Right renal pelvis (tissue), 4 donors: ENCODE measurements at regions not wholly inside any gene's neighbourhood (a gene's known extent, or its start where the extent isn't known, plus 50 kb on each side); places are given as distances from the start of the nearest gene placed in this dataset.

ENCODE experiments used
- DNase-seq, 4 donors: peaks; one replicate each; pipeline ENCODE4 v3.0.0-alpha.2; 2013; ENCODE audit warnings: low read depth in 4 of 4, low spot score in 3 of 4, missing footprints in 1 of 4

DNA sequence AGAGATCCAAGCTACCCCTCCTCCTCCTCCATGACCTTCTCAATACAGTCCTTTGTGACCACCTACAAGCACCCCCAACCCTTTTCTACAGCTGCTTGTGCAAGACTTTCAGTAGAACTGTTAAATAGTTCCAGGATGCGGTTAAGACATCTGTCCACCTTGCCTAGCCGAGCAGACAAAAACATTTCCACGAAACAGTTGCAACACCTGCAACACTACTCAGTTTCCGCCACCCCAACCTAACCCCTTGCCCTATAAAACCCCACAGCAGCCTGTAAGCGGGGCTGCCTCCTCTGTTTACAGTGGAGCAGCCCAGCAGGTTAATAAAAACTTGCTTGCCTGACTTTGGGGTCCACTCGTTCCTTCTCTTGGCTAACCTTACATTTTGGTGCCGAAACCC, 1803.5 kb upstream of the CDH6 start:
- DNase-seq: no peak

GRCh38 chr5:29387384-29387783, 1806.1 kb upstream of the CDH6 start:
- no peak for DNase-seq

- DNase-seq: no peak
Observed at GRCh38 chr5:29382780-29383179, 1810.7 kb upstream of the CDH6 start.

GRCh38 chr5:29380029-29380428, 1813.5 kb upstream of the CDH6 start:
- DNase-seq: no peak

DNA sequence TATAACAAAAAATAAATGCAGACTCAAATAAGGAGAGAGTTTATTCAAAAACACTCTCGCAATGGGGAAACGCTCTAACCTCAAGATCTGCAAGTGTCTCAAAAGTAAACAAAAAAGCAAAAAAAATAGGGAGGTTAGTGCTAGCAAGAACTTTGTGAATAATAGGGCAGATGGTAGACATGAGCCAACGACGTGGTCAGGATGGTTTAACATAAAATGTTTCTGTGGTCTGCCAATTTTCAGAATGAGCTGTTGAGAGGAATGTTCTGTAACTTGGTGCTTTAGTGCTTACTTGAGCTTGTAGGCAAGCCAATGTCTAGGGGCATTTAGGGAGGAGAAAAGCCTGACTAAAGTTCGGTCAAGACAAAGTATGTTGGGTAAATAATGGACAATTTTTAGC, 1813.9 kb upstream of the CDH6 start:
- DNase-seq: no peak

GRCh38 chr5:29378104-29378503, 1815.4 kb upstream of the CDH6 start:
- no peak for DNase-seq

DNA sequence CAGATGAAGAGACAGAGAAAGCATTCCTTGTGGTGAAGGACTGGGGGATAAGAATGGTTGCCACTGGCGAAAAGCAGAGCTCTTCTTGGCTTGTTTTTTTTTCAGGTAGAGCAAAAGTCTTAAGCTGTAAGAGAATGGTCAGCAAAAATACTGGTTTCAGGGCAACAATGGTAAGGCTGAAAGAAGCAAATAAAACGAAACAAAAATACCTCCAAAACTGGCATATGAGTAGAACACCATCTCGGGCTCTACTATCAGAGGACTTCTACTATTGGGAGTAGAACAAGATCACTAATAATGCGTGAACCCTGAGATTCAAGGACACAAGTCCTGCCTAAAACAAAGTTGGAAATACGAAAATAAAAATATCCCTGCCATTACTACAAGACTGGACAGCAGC, 1823.2 kb upstream of the CDH6 start:
- no peak for DNase-seq

DNA sequence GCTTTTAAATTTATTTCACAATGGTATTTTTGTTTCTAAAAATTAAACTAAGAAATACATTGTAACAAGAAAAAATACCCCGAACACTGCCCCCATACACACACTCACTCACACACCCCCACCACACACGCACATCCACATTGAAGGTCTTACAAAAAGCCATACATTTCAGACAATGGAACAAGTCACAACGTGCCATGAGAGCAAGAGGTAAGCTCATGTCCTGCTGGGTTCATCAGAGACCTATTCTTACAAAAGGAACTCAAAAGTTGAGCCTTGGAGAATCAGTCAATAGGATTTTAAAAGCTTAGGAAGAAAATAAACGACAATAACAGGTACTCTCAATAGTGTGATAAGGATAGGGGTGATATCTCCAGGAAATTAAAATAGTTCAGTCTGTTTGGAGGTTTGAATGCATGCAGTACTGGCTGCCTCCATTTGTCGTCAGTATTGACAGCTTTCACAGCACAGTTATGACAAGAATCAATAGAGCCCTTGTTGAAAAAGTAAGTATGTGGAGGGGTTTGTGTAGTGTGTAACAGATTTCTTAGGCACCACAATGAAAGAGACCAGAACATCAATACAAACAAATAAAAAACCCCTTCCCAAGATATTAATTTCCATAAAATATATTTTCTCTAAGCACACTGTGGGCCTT, 1826.2 kb upstream of the CDH6 start:
- DNase-seq: no peak

DNA sequence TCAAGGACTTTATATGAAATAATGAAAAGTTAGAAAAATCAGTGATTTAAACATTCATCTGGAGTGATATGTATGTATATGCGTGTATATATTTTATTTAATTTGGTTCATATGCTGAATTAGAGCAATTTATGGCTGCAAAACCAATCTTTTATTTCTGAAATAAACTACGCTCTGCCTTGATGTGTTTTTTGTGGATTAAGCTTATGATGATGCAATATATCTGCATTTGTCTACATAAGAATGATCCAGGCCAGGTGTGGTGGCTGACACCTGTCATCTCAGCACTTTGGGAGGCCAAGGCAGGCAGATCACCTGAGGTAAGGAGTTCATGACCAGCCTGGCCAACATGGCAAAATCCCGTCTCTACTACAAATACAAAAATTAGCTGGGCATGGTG, 1842.3 kb upstream of the CDH6 start:
- DNase-seq: no peak

DNA sequence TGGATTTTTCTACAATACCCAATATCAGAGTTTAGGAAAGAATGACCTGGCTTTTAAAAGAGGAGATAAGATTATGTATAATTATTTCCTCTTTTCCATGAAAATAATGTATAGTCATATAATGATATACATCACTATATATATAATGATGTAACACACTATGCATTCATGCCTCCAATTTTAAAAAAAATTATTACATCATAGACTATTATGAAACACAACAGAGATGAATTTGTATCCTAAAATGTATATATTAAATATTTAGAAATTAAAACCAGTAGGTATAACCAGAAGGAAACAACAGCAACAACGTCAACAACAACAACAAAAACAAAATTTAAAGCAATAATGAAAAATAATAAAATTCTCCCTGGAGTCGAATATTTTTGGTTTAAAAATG, 1856.5 kb upstream of the CDH6 start:
- DNase-seq: no peak

DNA sequence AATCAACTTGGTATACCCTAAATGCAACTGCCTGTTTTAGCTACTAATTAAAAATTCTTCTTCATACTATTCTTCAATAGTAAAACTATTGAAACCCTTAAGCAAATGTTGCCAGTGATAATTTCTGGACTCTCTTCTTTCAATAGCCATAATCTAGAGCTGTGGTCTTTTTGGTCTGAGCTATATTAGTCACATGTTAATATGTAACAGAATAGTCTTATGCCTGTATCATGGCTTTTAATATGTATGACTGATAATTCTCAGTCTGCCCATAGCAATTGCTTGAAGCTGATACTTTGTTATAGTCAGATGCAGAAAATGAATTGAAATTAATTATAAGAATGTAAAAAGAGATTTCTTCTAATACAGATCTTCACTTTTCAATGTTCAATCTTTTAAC, 1871.9 kb upstream of the CDH6 start:
- no peak for DNase-seq

DNA sequence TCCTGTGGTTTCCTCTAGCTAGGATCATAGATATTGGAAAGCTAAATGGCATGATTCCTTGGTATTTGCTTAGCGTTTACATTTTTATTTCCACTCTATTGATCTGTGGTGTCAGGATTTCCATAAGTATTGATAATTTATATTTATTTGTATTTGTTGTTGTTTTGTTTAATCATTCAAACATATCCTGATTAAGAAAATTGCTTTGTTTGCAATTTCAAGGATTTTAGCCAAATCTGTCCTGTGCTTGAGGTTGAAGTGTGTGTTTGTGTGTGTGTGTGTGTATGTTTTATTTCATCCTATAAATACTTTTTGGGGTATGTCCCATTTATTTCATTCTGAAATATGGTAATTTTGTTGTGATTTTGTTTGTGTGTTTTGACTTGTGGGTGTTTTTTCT, 1884.1 kb upstream of the CDH6 start:
- DNase-seq: no peak

DNA sequence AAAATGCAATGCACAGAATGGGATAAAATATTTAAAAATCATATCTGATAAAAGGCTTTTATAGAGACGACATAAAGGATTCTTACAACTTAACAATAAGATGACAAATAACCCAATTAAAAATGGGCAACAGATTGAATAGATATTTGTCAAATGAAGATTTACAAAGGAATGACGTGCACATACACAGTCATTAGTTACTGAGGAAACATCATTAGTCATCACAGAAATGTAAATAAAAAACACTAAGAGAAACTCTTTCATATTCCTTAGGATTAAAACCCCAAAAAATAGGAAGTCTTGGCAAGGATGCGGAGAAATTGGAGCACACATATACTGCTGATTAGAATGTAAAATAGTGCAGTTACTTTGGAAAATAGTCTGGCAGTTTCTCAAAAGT, 1886.0 kb upstream of the CDH6 start:
- no peak for DNase-seq

DNA sequence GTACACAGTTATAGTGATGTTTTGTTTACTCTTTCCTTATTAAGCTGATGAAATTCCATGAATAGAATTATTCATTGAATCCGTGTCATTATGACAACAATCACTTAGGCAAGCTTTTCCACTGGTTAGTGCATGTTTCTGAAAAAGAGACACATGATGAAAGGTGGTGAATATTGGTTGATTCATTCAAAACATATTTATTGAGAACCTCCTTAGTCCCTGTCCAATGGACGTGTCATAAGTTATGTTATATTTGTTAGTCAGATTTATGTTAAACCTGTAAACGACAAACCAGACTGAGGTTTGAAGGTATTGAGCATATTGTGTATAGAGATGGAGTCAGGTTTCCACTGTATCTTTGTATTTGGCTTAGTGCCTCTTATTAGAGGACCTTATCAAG, 1888.9 kb upstream of the CDH6 start:
- DNase-seq: no peak

DNA sequence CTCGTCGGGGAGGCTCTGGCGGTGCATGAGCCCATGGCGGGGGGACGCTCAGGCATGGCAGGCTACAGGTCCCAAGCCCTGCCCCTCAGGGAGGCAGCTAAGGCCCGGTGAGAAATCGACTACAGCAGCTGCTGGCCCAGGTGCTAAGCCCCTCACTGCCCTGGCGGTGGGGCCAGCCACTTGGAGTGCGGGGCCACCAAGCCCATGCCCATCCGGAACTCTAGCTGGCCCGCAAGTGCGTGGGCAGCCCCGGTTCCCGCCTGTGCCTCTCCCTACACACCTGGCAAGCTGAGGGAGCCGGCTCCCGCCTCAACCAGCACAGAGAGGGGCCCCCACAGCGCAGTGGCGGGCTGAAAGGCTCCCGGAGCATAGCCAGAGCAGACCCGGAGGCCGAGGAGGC, 1896.9 kb upstream of the CDH6 start:
- no peak for DNase-seq

DNA sequence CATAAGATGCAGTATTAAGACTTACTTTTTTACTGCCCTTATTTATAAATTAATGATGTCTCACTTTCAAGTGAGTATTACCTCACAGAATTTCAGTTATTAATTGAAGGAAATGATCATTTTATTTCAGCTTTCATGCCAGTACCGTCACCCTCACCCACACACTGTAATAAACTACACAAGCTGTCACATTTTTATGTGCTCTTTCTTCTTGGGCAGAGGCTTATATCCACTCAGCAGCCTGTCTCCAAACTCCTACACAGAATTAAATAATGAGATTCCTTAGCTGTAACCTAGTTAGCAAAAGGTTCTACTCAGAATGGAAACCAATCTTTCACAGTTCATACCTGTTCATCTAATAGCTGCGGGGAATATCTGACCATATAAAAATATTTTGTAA, 1915.8 kb upstream of the CDH6 start:
- no peak for DNase-seq

DNA sequence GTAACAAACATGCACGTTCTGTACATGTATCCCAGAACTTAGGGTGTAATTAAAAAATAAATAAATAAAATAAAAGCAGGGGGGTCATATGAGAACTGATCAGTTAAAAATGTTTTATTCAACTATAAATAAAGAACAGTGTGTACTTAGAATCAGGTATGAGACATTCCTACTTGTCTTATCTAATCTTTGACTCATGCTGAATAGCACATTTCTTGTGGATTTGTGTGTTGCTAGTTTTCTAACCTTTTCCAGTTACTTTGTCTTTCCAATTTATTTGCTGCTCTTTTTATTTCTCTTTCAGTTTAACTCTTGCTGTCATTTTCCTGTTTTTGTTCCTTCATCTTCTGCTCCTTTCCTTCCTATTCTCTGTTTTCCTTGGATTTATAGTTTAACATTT, 1917.1 kb upstream of the CDH6 start:
- no peak for DNase-seq

GRCh38 chr5:29263915-29264351, 1929.6 kb upstream of the CDH6 start:
- no peak for DNase-seq

DNA sequence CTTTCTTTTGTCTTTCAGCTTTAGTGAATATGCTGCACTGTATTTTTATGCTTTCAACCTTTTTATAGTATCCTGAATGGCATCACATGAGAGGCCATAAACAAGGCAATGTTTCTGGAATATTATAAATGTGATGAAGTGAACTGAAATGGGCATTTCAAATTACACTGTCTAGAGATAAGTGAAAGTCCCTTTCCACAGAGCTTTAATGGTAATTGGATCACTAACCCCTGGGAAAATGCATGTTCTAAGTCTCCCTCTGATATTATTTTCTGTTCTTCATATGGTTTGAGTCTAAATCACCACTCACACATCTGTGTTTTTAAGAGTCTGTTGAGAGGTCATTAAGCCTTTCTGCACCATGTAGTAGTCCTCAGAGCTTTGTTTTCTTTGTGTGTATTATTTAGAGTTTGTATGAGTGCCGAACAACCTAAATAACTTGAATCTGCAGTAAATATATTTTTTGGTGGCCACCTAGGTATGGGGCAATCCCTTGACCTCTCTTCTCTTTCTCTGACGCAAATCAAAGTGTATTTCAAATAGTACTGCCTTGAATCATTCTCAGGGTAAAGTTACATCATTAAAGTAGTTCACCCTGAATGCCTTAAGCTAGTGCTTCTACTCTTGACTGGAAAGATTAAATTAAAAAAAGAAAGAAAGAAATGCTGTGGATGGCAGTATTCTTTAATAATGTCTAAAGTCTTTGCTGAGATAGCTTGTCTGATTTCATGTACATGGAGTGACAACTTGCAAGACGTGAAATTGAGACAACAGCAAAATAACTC, 1931.0 kb upstream of the CDH6 start:
- no peak for DNase-seq

DNA sequence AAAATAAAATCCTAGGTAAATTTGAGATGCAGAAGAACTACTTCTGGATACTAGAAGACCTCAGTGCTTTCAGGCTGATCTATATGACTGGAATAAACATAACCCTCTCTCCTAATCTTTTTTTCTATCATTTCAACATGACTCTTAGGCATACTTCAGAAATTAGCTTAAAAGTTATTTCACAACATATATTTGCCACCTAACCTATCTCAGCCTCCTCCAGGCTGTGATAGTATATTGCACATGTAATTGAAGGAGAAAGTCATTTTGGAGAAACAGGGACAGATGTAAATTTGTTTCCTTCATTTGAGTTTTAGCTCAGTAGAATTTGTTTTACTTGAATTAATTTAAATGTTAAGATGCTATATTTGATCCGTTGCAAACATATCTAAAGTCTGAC, 1932.3 kb upstream of the CDH6 start:
- DNase-seq: no peak

DNA sequence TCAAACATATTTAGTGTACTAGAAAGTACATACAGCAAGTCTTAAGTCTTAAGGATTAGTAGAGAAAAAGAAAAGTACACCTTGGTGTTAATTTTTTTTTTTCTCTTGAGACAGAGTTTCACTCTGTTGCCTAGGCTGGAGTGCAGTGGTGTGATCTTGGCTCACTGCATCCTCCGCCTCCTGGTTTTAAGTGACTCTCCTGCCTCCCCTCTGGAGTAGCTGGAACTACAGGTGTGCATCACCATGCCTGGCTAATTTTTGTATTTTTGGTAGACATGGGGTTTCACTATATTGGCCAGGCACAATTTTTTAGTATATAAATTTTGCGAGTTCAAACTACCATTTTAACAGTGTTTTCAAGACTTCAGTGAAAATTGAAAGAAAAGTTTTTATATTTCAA, 1941.1 kb upstream of the CDH6 start:
- no peak for DNase-seq

GRCh38 chr5:29247346-29248028, 1946.0 kb upstream of the CDH6 start:
- DNase-seq: no peak
